ENCODE measurements at regions not wholly inside any gene's neighbourhood (a gene's known extent, or its start where the extent isn't known, plus 50 kb on each side); places are given as distances from the start of the nearest gene placed in this dataset.
A peak's percentile ranks its signal among the peaks of the same experiment; 100 is the strongest.

GRCh38 chr16:59213952-59214351 is 479.8 kb upstream of the GOT2 start:
- in situ Hi-C loops (cut with HindIII; ENCODE audit: low pct_unique_long_range_greater_than_20kb, low sequenced_read_pairs), result no loop called here
- TF ChIP-seq JUND (IDR thresholded peaks at IDR 0.05; ENCODE audit: low read depth), result no peak
- no peak for DNase-seq (ENCODE audit: low read depth in 1 of 2, low spot score in 1 of 2)

- in situ Hi-C loops (cut with HindIII; ENCODE audit: low pct_unique_long_range_greater_than_20kb, low sequenced_read_pairs), result no loop called here
- no peak for TF ChIP-seq JUND (IDR thresholded peaks at IDR 0.05; ENCODE audit: low read depth)
- DNase-seq (ENCODE audit: low read depth in 1 of 2, low spot score in 1 of 2), result no peak
These were observed 478.4 kb upstream of the GOT2 start for GRCh38 chr16:59212492-59213024.

GRCh38 chr16:59210955-59211541 is 476.9 kb upstream of the GOT2 start:
- DNase-seq (ENCODE audit: low read depth in 1 of 2, low spot score in 1 of 2), result peak; percentile 7 to 11
- no peak for TF ChIP-seq JUND (IDR thresholded peaks at IDR 0.05; ENCODE audit: low read depth)
- in situ Hi-C loops (cut with HindIII; ENCODE audit: low pct_unique_long_range_greater_than_20kb, low sequenced_read_pairs), result no loop called here

- no peak for DNase-seq (ENCODE audit: low read depth in 1 of 2, low spot score in 1 of 2)
- in situ Hi-C loops (cut with HindIII; ENCODE audit: low pct_unique_long_range_greater_than_20kb, low sequenced_read_pairs), result no loop called here
- TF ChIP-seq JUND (IDR thresholded peaks at IDR 0.05; ENCODE audit: low read depth), result no peak
These were observed 471.3 kb upstream of the GOT2 start for GRCh38 chr16:59205403-59205802.

GRCh38 chr16:59204589-59204988 is 470.5 kb upstream of the GOT2 start:
- DNase-seq (ENCODE audit: low read depth in 1 of 2, low spot score in 1 of 2), result no peak
- no peak for TF ChIP-seq JUND (IDR thresholded peaks at IDR 0.05; ENCODE audit: low read depth)
- in situ Hi-C loops (cut with HindIII; ENCODE audit: low pct_unique_long_range_greater_than_20kb, low sequenced_read_pairs), result no loop called here

GRCh38 chr16:59202233-59202862 is 468.2 kb upstream of the GOT2 start:
- no peak for DNase-seq (ENCODE audit: low read depth in 1 of 2, low spot score in 1 of 2)
- TF ChIP-seq JUND (IDR thresholded peaks at IDR 0.05; ENCODE audit: low read depth), result no peak
- in situ Hi-C loops (cut with HindIII; ENCODE audit: low pct_unique_long_range_greater_than_20kb, low sequenced_read_pairs), result no loop called here

GRCh38 chr16:59201821-59202220 is 467.7 kb upstream of the GOT2 start:
- no peak for DNase-seq (ENCODE audit: low read depth in 1 of 2, low spot score in 1 of 2)
- in situ Hi-C loops (cut with HindIII; ENCODE audit: low pct_unique_long_range_greater_than_20kb, low sequenced_read_pairs), result no loop called here
- no peak for TF ChIP-seq JUND (IDR thresholded peaks at IDR 0.05; ENCODE audit: low read depth)

- DNase-seq (ENCODE audit: low read depth in 1 of 2, low spot score in 1 of 2), result no peak
- no peak for TF ChIP-seq JUND (IDR thresholded peaks at IDR 0.05; ENCODE audit: low read depth)
- in situ Hi-C loops (cut with HindIII; ENCODE audit: low pct_unique_long_range_greater_than_20kb, low sequenced_read_pairs), result no loop called here
These were observed 467.0 kb upstream of the GOT2 start for GRCh38 chr16:59201160-59201559.

GRCh38 chr16:59198487-59198886 is 464.4 kb upstream of the GOT2 start:
- TF ChIP-seq JUND (IDR thresholded peaks at IDR 0.05; ENCODE audit: low read depth), result no peak
- no peak for DNase-seq (ENCODE audit: low read depth in 1 of 2, low spot score in 1 of 2)
- in situ Hi-C loops (cut with HindIII; ENCODE audit: low pct_unique_long_range_greater_than_20kb, low sequenced_read_pairs), result no loop called here

GRCh38 chr16:59195242-59195641 is 461.1 kb upstream of the GOT2 start:
- in situ Hi-C loops (cut with HindIII; ENCODE audit: low pct_unique_long_range_greater_than_20kb, low sequenced_read_pairs), result no loop called here
- no peak for TF ChIP-seq JUND (IDR thresholded peaks at IDR 0.05; ENCODE audit: low read depth)
- DNase-seq (ENCODE audit: low read depth in 1 of 2, low spot score in 1 of 2), result no peak

- in situ Hi-C loops (cut with HindIII; ENCODE audit: low pct_unique_long_range_greater_than_20kb, low sequenced_read_pairs), result no loop called here
- DNase-seq (ENCODE audit: low read depth in 1 of 2, low spot score in 1 of 2), result no peak
- TF ChIP-seq JUND (IDR thresholded peaks at IDR 0.05; ENCODE audit: low read depth), result no peak
These were observed 459.5 kb upstream of the GOT2 start for GRCh38 chr16:59193637-59194036.

- in situ Hi-C loops (cut with HindIII; ENCODE audit: low pct_unique_long_range_greater_than_20kb, low sequenced_read_pairs), result no loop called here
These were observed 458.6 kb upstream of the GOT2 start for GRCh38 chr16:59192551-59193199.

GRCh38 chr16:59190731-59191130 is 456.6 kb upstream of the GOT2 start:
- in situ Hi-C loops (cut with HindIII; ENCODE audit: low pct_unique_long_range_greater_than_20kb, low sequenced_read_pairs), result no loop called here
- DNase-seq (ENCODE audit: low read depth in 1 of 2, low spot score in 1 of 2), result no peak
- TF ChIP-seq JUND (IDR thresholded peaks at IDR 0.05; ENCODE audit: low read depth), result no peak

More at GRCh38 chr16:59192551-59193199, 458.6 kb upstream of the GOT2 start:
- peak in 1 of 2 experiments; percentile 30 for DNase-seq (ENCODE audit: low read depth in 1 of 2, low spot score in 1 of 2)
- TF ChIP-seq JUND (IDR thresholded peaks at IDR 0.05; ENCODE audit: low read depth), result no peak
